Medulla oblongata (tissue), 1 donor: ENCODE measurements at regions not wholly inside any gene's neighbourhood (a gene's known extent, or its start where the extent isn't known, plus 50 kb on each side); places are given as distances from the start of the nearest gene placed in this dataset.

Experiments used
- DNase-seq: peaks from one replicate; pipeline ENCODE4 v3.0.0-alpha.2; 2015; ENCODE audit errors: extremely low spot score

DNA sequence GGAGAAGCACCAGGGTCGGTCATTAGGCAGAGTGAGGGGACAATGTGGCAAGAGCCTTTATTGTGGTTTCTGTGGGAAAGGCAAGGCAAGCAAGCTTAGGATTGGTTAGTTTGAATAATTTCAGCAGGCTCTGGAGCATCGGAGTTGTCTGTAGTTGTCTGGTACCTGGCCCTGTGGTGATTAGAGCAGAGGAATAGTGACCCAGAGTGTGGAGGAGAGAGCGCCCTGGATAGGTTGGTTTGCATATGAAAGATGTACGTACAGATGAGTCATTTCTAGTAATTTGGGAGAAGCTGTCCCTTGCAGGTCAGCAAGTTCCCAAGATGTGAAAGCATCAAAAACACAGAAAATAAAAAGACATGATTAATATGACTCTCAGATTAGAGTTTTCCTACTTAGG is 383.1 kb upstream of the MEX3C start:
- no peak for DNase-seq

DNA sequence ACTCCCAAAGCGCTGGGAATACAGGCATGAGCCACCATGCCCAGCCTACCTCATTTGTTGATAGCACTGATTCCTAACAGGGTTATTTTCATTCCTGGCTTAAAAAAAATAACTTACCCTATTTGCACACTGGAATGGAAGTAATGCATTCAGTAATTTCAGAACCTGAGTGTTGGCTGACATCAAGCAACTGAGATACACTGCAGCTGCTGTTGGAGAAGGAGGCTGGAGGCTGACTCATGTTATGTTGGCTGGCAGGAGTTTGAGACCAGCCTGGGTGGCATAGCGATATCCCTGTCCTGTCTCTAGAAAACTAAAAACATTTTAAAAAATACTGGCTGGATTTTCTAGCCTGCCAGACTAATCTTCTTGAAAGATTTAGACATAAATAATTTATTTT is 385.1 kb upstream of the MEX3C start:
- DNase-seq, result no peak

DNA sequence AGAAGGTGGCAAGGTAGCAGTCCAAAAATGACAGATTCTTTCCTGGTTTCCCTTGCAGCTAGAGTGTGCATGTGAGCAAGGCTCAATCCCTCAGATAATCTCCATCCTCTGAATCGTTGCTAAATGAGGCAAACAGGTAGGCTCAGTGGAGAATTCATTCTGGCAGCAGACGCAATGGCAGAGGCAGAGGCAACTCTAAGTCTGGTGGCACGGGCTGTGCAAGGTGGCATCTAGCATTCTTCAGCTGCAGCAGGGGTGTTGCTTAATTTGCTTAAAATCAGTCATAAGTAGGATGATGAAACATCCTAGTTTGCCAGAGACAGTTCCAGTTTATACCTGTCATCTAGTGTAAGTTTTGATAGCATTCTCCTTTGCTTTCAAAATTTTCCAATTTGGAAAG is 391.1 kb upstream of the MEX3C start:
- no peak for DNase-seq

DNA sequence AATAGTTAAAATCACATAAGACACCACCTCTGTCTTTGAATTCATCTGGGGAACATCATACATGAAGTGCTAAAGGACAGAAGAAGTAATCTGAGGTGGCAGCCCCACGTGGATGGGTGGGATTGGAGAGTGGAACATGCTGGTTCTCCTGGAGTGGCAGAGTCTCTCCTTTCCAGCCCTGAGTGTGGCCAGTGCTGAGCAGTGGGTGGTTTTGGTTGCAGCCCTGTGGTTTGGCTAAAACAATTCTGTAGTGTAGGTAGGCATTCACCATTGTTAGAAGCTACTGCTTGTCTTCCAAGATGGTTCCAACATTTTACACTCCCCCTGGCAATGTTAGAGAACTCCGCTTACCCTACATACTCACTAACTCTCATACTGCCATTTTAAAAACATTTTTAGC is 396.4 kb upstream of the MEX3C start:
- DNase-seq, result no peak

DNA sequence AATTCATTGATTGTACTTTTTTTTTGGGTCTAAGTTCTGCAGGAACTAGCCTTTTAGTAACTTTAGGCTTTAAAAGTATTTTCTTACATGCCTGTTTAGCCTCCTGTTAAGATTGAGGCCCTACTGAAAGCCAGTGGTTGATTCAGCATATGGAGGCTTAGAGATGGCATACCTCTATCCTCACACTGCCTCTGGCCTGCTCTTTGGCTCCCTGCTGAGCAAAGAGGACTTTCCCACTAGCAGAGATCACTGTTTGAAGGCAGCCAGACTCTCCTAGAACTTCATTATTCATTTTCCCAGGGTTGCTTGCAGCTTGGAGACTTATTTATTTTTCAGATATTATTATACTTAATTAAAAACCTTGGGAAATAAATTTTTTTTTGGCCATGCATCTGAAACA is 405.6 kb upstream of the MEX3C start:
- no peak for DNase-seq

DNA sequence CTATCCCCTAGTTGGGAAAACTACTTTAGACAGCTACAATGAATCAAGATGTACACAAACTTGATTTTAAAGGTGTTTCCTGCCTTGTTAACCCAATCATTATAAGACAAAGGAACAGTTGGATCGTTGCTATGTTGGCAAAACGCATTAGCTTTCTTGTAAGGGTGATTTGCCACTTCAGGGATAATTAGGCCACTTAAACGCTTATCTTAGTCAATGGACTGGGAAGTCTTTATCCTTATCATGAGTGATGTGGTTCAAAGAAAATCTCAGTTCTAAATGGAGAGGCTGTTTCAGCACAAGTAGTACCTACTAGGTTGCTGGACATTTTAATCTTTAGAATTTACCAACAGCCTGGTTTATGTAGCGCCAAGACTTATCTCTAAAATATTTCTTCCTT is 406.1 kb upstream of the MEX3C start:
- DNase-seq, result no peak

DNA sequence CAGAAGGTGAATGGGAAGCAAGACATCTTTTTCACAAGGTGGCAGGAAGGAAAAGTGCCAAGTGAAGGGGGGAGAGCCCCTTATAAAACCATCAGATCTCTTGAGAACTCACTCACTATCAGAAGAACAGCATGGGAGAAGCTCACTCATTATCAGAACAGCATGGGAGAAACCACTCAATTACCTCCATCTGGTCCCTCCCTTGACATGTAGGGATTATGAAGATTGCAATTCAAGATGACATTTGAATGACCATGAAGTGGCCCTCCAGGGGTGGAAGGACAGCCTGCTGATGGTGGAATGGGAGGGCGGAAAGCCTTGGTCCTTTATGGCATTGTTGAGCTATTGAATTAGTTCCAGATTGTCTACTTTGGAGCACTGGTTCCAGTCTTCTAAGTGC is 413.0 kb upstream of the MEX3C start:
- no peak for DNase-seq

DNA sequence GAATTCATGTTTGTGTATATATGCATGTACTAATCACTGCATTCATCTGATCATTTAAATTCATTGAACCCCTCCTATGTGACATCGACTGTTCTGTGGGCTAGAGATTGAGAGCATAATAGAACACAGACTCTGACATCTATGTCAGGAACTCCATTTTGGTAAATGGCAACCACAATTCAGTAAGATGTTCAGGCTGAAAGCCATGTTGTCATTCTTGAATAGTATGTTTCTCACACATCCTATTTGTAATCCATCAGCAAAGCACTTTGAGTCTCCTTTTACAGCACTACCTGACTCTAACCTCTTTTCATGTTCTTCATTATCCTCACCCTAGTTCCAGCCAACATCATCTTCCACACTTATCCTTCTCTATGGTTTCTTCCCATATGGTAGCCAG is 413.8 kb upstream of the MEX3C start:
- DNase-seq, result no peak

DNA sequence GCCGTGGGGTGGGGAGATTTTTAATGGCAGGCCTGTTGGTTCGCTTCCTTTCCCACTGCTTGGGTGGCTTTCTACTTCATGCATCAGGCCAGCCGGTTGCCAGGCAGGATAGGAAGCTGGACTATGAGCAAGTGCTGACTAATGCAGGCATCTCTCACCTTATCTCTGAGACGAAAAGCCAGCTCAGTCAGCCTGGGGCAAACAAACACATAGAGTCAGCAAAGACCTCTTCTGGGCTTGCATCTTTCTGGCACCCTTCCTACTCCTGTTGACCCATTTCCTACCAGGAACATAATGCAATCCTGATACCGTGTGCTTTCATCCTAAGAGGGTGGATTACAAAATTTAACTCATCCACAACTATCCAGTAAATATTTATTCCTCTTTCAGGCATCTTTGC is 416.6 kb upstream of the MEX3C start:
- no peak for DNase-seq

DNA sequence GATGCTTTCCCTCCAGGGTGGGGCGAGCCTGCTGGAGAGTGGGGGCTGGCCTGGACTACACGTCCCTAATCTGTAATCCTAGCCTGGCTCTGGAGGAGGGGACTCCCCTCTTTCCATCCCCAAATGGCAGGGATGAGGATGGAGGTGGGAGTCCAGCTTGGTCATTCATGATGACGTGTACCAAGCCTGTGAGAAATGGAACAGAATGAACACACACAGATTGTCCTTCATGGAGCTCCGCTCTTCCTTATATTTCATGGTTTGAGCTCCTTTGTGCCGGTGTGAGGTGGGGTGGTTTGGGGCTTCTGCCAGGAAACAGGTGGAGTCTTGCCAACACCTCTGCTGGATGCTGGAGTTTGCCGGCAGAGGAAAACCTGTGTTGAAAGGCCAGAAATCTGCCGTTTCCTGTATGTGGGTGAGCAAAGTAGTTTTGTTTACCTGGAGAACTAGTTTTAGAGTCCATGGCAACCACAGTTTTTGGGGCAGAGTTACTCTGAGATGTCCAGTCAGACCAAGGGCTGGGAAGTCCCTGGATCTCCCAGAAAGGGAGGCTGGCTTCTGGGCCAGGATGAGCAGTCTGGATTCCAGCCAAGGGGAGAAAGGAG is 417.6 kb upstream of the MEX3C start:
- no peak for DNase-seq

DNA sequence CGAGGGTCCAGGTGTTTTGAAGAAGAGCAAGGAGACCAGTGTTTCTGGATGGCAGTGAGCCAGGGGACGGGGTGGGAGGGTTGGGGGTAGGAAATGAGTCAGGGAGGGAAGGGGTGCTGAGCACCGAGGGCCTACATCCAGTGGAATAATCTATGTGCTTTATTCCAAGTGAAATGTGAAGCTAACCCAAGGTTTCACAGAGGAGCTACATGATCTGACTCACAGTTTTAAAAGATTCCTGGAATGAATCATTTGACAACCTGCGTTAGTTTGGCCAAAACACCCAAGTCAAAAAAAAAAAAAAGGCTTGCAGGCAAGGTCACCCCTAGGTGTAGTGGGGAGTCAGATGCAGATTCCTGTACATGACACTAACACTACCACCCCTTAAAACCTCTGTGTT is 419.7 kb upstream of the MEX3C start:
- no peak for DNase-seq

DNA sequence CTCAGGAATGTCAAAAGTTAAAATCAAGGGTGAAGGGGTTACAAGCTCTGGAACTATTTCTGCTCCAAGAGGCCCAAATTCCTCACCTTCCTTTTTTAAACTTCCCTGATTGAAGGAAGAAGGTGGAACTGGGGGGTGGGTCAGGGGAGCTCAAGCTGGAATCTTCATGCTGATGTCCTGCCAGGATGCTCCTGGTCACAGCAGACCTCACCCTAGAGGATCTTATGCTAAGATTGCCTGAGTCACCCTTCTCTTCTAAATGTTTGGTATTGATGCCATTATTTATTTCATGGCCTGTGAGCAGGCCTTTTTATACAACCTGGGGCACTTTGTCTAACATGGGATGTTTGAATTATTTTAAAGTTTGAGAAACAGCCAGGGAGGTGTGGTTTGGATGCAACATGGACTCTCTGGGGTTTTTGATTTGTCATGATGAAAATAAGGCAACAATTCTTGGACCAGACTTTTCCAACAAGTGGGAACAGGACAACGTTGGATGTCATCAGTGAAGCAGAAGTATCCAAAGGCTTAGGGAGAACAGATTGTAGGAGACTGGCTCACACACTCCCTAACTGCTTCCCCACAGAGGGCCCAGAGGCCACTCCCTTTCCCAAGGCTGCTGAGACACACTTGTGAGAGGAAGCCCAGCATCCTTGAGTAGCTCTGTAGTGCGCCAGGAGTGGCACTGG is 420.2 kb upstream of the MEX3C start:
- DNase-seq, result no peak

DNA sequence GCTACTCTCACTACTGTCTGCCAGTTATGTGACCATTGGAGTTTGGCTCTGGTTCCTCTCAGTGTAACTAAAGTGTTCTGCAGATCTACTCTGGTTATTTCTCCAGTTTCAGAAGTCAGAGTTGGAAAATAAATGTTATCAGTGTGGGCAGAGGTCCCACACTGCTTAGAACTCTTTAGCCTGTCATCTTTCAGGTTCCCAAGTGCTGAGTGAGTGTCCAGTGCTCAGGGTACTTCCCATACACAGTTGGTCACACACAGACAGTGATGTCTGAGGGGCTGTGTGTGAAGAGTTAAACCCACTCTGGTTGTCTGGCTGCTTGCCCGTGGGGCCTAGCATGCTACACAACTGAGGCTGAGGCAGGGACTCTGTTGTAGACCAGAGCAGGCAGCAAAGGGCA is 421.8 kb upstream of the MEX3C start:
- DNase-seq, result no peak

DNA sequence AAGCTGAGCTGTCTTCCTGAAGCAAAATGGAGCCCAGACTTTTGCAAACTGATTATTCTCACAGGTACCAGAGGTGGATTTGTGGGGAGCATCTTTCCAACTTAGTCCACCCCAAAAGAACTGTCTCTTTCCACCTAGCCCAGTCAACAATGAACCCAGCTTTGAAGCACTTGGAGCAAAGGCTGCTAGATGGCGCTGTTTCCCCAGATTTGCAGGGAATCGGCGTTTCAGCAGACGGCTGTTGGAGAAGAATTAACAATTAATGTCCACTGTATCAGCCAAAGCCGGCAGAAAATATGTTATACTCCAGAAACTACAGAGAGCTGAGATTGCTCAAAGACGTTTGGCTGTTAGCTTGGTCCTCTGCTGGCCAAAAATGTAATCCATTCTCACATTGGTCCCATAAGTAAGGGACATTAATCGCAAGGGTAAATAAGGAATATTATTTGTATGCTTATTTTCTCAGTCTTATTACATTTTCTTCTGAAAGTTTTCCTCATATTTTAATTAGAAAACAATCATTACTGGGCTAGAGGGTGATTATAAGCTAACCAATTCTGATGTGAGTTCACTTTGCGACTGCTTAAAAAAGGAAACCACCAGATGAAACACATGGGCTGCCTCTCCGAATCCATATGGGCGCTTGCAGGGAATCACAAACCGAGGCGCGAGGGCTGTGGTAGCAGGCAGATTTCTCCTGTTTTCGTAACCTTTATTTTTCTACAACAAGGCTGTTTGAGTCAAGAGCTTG is 423.8 kb upstream of the MEX3C start:
- peak; percentile 87 for DNase-seq

DNA sequence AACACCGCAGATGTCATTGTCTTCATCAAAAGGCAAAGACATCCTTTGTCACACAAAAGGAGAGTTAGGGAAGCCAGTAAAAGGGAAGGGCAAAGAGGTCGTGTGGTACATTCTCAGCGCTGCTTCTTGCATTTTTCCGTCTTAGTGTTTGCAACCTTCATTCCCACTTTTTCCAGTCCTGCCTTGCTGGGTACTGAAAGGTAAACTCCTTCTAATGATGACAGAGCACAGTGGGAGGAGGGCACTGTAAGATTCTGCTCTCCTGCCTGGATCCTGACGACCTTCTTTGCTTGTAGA is 424.3 kb upstream of the MEX3C start:
- no peak for DNase-seq

DNA sequence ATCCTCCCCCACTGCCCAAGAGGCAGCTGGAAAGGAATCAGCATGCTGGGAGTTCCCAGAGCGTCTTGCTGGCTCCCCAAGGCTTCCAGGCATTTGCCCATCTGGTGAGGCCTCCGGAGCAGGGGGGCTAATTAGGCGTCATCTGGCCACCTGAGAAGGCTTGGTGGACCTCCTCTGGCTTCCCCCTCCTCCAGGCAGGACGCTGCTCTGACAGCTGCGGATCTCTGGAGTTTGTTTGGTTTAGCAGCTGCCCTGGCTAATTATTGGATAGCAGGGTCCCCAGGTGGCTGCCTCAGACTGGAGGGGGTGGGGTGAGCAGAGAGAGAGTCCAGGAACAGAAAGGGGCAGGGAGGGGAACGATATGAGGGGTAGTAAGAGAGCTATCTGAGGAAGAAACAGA is 425.2 kb upstream of the MEX3C start:
- DNase-seq, result no peak

DNA sequence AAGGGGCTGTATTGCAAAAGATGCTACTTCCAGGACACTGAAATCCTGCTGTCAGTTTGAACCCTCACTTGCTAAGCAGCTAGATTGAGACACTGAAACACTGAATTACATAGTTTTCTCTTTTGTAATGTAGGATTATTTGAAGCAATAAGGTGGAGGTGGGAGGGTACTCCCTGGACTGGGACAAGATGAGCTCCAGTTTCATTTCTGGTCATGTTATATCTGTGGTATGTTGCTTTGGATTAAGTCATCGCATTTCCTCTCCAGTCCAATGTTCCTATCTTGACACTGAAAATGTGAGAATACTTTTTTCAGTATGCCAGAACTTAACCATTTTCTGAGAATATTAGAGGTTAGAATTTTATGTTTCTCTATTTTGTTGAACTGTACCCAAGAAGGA is 426.2 kb upstream of the MEX3C start:
- DNase-seq, result no peak

DNA sequence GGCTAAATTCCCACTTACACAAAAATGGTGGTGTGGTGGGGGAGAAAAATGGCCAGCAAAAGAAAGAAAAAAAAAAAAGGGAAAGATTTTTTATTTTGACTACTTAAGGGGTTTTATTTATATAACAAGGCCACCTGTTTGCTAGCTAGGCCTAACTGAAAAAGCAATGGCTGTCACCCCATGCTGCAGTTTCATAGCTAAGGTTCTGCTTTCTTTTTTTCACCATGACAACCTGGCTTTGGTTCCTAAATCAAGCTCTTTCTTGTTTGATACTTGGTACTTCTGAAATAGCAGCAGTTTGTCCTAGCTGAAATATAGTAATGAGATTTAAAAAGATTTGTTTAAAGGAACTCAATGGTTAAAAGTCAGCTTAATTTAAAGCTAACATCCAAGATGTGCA is 433.2 kb upstream of the MEX3C start:
- peak; percentile 26 for DNase-seq

DNA sequence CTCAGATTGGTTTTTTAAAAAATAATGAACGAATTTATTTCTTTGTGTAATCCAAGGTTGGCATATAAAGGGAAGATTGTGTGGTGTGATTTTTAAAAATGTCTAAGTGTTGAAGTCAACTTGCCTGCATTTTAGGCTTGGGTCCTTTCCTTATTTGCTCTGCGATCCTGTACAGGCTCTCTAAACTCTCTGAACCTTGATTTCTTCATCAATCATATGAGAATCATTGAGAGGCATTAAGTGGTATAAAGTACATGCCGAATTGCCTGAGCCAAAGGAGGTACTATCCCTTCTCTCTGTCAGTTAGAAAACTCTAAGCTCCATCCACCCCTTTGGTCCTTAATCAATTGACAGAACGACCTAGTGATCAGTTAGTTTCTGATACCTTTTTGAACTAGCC is 440.4 kb upstream of the MEX3C start:
- DNase-seq, result no peak

DNA sequence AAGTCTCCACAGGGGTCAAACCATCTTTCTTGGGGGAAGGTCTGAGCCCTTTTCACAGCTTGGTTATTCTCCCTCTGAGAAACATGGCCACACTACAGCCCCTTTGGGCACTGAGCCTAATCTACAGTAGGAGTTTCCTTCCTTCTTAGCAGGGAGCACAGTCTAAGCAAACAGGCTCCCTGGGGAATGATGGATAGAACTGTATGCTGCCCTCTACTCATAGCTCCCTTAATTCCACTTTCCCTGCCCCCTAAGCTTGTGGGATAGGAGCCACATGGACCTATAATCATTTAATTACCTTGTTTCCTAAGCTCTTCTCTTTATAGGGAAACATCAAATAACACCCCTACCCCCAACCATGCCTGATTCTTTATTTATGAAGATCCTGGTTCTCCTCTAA is 442.1 kb upstream of the MEX3C start:
- DNase-seq, result no peak

DNA sequence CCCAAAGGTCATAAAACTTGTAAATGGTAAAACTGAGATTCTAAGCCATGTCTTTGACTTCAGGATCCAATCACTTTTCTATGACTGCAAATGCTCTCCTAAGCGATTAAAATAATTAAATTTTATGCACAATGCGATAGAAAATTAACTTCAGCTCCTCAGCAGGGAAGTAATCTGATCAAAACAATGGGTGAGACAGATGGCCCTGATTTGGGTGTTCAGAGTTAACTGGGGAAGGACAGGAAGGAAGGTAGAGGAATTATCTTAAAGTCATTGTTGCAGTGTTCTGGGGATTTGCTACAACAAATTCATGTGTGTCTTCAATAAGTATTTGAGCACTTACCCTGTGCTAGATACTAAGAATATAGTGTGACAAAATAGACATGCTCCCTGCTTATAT is 446.0 kb upstream of the MEX3C start:
- DNase-seq, result no peak

DNA sequence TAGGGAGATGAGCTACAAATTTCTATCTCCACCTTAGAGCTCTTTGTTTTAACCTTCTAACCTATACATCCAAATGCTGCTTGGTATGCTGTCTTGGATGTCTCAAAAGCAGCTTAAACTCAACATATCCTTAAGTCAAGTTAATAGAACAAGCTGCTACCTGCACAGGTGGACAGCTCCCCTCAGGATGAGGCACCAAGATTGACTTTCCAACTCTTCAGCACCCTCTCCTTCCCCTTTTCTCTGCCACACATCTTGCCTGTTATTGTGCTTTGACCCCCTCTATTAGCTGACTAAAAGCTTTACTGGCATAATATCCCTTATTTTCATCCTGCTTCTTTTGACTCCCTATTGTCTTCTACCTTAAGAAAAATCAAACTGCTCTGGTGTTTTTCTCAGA is 448.1 kb upstream of the MEX3C start:
- DNase-seq, result no peak

DNA sequence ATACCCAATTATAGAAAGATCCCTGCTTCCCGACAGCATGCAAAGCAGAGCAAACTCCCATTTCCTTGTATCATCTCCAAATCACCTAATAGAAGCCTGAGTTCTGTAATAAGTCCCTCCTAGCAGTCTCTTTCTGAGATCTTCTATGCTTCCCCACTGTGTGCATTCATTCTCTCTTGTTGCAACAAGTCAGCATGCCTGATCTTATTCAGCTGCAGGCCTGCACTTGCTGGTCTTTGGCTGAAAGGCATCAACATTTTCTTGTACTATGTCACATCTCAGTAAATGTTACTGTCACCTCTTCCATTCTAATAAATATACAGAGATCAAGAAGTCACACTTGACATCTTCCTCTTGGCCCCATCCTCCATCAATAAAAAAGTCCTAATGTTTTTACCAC is 449.9 kb upstream of the MEX3C start:
- no peak for DNase-seq

DNA sequence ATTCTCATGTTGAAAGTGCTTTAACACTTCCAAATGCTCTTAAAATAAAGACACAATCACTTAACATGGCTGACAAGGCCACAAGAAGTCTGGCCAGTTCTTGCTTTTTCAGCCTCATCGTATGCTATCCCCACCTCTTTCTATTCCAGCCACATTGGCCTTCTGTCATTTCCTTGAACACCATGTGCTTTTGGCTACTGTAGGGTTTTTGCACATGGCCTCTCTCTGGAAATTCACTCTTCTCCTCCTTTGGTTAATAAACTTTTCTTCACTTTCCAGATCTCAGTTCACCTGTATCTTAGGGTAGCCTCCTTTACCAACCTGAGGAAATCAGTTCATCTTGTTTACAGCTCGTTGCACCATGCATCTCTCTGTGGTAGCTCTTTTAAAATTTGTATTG is 450.5 kb upstream of the MEX3C start:
- no peak for DNase-seq
